HFFc6 (cell line): ENCODE measurements at regions not wholly inside any gene's neighbourhood (a gene's known extent, or its start where the extent isn't known, plus 50 kb on each side); places are given as distances from the start of the nearest gene placed in this dataset.

Source experiments
- DNase-seq: peaks from one replicate; pipeline ENCODE4 v3.0.0-alpha.2; 2018
- H3K27ac Mint-ChIP-seq: 2 replicates; pipeline ENCODE4 v1.8.0; 2020; ENCODE audit warnings: mild to moderate bottlenecking, mixed read lengths
- H3K27me3 Mint-ChIP-seq: 2 replicates; pipeline ENCODE4 v1.8.0; 2021; ENCODE audit warnings: mild to moderate bottlenecking, moderate library complexity, mixed read lengths; ENCODE audit not compliant: insufficient read depth
- H3K36me3 Mint-ChIP-seq: 2 replicates; pipeline ENCODE4 v1.8.0; 2021; ENCODE audit warnings: low read depth, mixed read lengths
- H3K4me1 Mint-ChIP-seq: 2 replicates; pipeline ENCODE4 v1.8.0; 2020; ENCODE audit warnings: low read depth, mixed read lengths
- H3K4me3 Mint-ChIP-seq: 2 replicates; pipeline ENCODE4 v1.8.0; 2020; ENCODE audit warnings: mild to moderate bottlenecking, moderate library complexity, mixed read lengths
- H3K9me3 Mint-ChIP-seq: 2 replicates; pipeline ENCODE4 v1.8.0; 2020; ENCODE audit warnings: mild to moderate bottlenecking, mixed read lengths
- CTCF ChIP-seq: fragments of 200-600 bp; sonication (generic); IDR thresholded peaks from 2 replicates; pipeline ENCODE4 v1.5.0; 2021; ENCODE audit warnings: antibody characterized with exemption, mild to moderate bottlenecking

DNA sequence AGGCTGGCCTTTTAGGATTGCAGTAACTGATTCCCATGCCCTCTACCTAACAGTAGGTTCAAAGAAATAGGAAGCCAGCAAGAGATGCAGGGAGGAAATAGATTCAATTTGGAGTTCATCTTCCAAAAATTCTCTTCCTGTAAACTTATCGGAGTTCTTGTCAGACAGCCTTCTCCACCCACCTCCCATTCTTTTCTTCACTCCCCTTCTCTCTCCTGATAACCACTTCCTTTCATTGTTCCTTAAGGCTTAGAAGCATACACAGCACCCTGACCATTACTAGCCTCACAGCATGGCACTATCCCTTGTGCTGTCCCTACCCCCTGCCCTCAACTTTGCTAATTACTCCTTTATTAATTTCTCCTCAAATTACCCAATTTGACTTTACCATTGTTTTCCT lies 130.4 kb upstream of the ADAMTS9 start:
- peaks cover 36% of the 10 kb centered on the region for H3K9me3 Mint-ChIP-seq
- TF ChIP-seq CTCF = no peak
- H3K27me3 Mint-ChIP-seq = no peaks in the 10 kb centered on the region; the same call in 1 of the 2 replicates
- no peaks in the 10 kb centered on the region for H3K4me1 Mint-ChIP-seq
- H3K27ac Mint-ChIP-seq = no peak overlapping the region
- no peak for DNase-seq
- H3K4me3 Mint-ChIP-seq = no peak overlapping the region
- no peaks in the 10 kb centered on the region for H3K36me3 Mint-ChIP-seq

DNA sequence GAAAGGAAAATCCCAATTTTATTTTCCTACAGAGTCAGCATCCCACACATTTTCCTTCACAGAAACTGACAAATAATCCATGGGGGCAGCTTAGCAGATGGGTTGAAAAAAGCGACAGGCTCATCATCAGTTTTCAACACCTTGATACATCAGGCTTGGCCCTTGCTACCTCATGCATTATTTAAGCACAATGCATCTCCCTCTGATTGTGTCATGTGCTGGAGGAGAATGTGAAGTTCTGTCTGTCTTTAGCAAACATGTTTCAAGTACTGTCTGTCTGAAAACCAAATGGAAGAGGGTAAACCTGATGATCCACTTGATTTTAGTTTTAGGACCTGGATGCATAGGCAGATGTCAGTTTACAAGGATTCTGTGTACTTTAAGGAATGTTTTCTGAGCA lies 128.6 kb upstream of the ADAMTS9 start:
- no peak for TF ChIP-seq CTCF
- no peak overlapping the region for H3K27ac Mint-ChIP-seq
- H3K4me3 Mint-ChIP-seq = no peak overlapping the region
- no peaks in the 10 kb centered on the region; the same call in 1 of the 2 replicates for H3K27me3 Mint-ChIP-seq
- DNase-seq = no peak
- no peaks in the 10 kb centered on the region for H3K4me1 Mint-ChIP-seq
- H3K36me3 Mint-ChIP-seq = no peaks in the 10 kb centered on the region
- peaks cover 36% of the 10 kb centered on the region for H3K9me3 Mint-ChIP-seq

GRCh38 chr3:64815789-64816188 lies 128.0 kb upstream of the ADAMTS9 start:
- Mint-ChIP-seq H3K4me1 (no peaks in the 10 kb centered on the region), H3K27me3 (no peaks in the 10 kb centered on the region; the same call in 1 of the 2 replicates), H3K9me3 (peaks cover 36% of the 10 kb centered on the region), H3K27ac (no peak overlapping the region), H3K4me3 (no peak overlapping the region), H3K36me3 (no peaks in the 10 kb centered on the region)
- DNase-seq = no peak
- no peak for TF ChIP-seq CTCF

- H3K27ac Mint-ChIP-seq = no peak overlapping the region
- no peak for DNase-seq
- H3K36me3 Mint-ChIP-seq = no peaks in the 10 kb centered on the region
- no peaks in the 10 kb centered on the region for H3K4me1 Mint-ChIP-seq
- no peak overlapping the region for H3K4me3 Mint-ChIP-seq
- H3K27me3 Mint-ChIP-seq = no peaks in the 10 kb centered on the region; the same call in 1 of the 2 replicates
- H3K9me3 Mint-ChIP-seq = peaks cover 36% of the 10 kb centered on the region
- no peak for TF ChIP-seq CTCF
These were observed 127.4 kb upstream of the ADAMTS9 start for GRCh38 chr3:64815195-64815631.

GRCh38 chr3:64814351-64814750 lies 126.6 kb upstream of the ADAMTS9 start:
- H3K9me3 Mint-ChIP-seq = peaks cover 36% of the 10 kb centered on the region
- H3K36me3 Mint-ChIP-seq = no peaks in the 10 kb centered on the region
- no peaks in the 10 kb centered on the region; the same call in 1 of the 2 replicates for H3K27me3 Mint-ChIP-seq
- no peak for DNase-seq
- no peak for TF ChIP-seq CTCF
- H3K4me1 Mint-ChIP-seq = no peaks in the 10 kb centered on the region
- no peak overlapping the region for H3K4me3 Mint-ChIP-seq
- H3K27ac Mint-ChIP-seq = no peak overlapping the region

DNA sequence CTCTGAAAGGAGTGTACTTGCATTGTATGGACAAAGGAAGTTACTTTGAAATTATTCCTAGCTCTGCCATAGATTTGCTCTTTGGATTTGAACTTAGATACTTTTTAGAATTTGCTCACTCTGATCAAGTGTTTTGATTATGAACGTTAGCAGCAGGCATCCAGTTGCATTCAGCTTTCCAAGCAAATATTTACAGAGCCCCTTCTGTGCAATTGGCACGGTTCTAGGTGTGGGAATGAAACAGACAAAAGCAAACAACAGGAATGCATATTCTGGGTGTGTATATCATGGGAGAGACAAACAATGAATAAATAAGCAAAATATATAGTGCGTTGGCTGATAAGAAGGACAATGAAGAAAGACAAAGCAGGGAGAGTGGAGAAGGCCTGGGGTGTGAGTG lies 125.5 kb upstream of the ADAMTS9 start:
- Mint-ChIP-seq H3K27me3 (no peaks in the 10 kb centered on the region; the same call in 1 of the 2 replicates), H3K9me3 (peaks cover 34% of the 10 kb centered on the region), H3K36me3 (no peaks in the 10 kb centered on the region), H3K27ac (no peak overlapping the region), H3K4me3 (no peak overlapping the region), H3K4me1 (no peaks in the 10 kb centered on the region)
- no peak for DNase-seq
- TF ChIP-seq CTCF = no peak
